IMR-90 (cell line): ENCODE measurements at regions not wholly inside any gene's neighbourhood (a gene's known extent, or its start where the extent isn't known, plus 50 kb on each side); places are given as distances from the start of the nearest gene placed in this dataset.

Source experiments
- ATAC-seq: fragments of 200-7000 bp; cut with Tn5 transposase; 2 replicates; pipeline ENCODE4 v1.9.1; 2020; ENCODE audit warnings: low read depth, mild to moderate bottlenecking, moderate library complexity
- BruUV-seq: library from RNA; stranded (reverse); fragments of 400-500 nt; replicated peaks from 2 replicates; lab custom pipeline; 2021; lab: Mats Ljungman, UMichigan
- CTCF ChIA-PET: fragments of 300-600 bp; formaldehyde crosslinking; extraction: SDS; loops from one replicate; lab custom pipeline; 2021; ENCODE audit warnings: antibody characterized with exemption; lab: Yijun Ruan, JAX
- POLR2A ChIA-PET: fragments of 300-600 bp; sonication (Branson Sonifier 250); formaldehyde crosslinking; loops from one replicate; lab custom pipeline; 2022; ENCODE audit warnings: antibody characterized with exemption; ENCODE audit not compliant: unreplicated experiment; lab: Charles Lee
- DNase-seq: peaks from one replicate; pipeline ENCODE4 v3.0.0; 2013
- H2AFZ ChIP-seq: replicated peaks from 2 replicates; pipeline ENCODE3; 2013; ENCODE audit warnings: low read length, mild to moderate bottlenecking; ENCODE audit not compliant: poor library complexity
- H2AK5ac ChIP-seq: 2 replicates; pipeline ENCODE4 v1.6.1; 2013; ENCODE audit warnings: low read depth, low read length, inconsistent platforms
- H2AK9ac ChIP-seq: replicated peaks from 2 replicates; pipeline ENCODE3; 2013; ENCODE audit warnings: mild to moderate bottlenecking, low read depth, low read length, moderate library complexity; ENCODE audit not compliant: poor library complexity
- H2BK120ac ChIP-seq: 2 replicates; pipeline ENCODE4 v1.6.1; 2013; ENCODE audit warnings: low read depth, low read length, inconsistent platforms
- H2BK15ac ChIP-seq: 3 replicates; pipeline ENCODE4 v1.6.1; 2013; ENCODE audit warnings: low read depth, low read length, inconsistent platforms
- H2BK20ac ChIP-seq: 2 replicates; pipeline ENCODE4 v1.6.1; 2013; ENCODE audit warnings: low read depth, mild to moderate bottlenecking, inconsistent platforms, low read length, moderate library complexity
- H2BK5ac ChIP-seq: 2 replicates; pipeline ENCODE4 v1.6.1; 2013; ENCODE audit warnings: mild to moderate bottlenecking, low read depth, low read length, inconsistent platforms; ENCODE audit not compliant: poor library complexity, severe bottlenecking
- H3K14ac ChIP-seq: replicated peaks from 2 replicates; pipeline ENCODE4 v1.6.1; 2013; ENCODE audit warnings: low read depth, low read length, inconsistent platforms
- H3K18ac ChIP-seq: 2 replicates; pipeline ENCODE4 v1.6.1; 2013; ENCODE audit warnings: low read depth, low read length, control low read depth
- H3K23ac ChIP-seq: 2 replicates; pipeline ENCODE4 v1.6.1; 2013; ENCODE audit warnings: low read depth, low read length, inconsistent platforms
- H3K27ac ChIP-seq: 2 replicates; pipeline ENCODE4 v1.5.1; 2013; ENCODE audit warnings: mild to moderate bottlenecking, control low read depth, low read length; ENCODE audit not compliant: insufficient read depth
- H3K27me3 ChIP-seq: 2 replicates; pipeline ENCODE4 v1.6.1; 2013; ENCODE audit warnings: low read length; ENCODE audit not compliant: control insufficient read depth, insufficient read depth
- H3K36me3 ChIP-seq: 2 replicates; pipeline ENCODE4 v1.6.1; 2013; ENCODE audit warnings: low read length, mixed read lengths; ENCODE audit not compliant: control insufficient read depth, insufficient read depth
- H3K4ac ChIP-seq: 2 replicates; pipeline ENCODE4 v1.6.1; 2013; ENCODE audit warnings: low read depth, low read length, inconsistent platforms
- H3K4me1 ChIP-seq: 2 replicates; pipeline ENCODE4 v1.6.1; 2013; ENCODE audit warnings: low read length, mixed read lengths; ENCODE audit not compliant: control insufficient read depth, insufficient read depth
- H3K4me2 ChIP-seq: 2 replicates; pipeline ENCODE4 v1.6.1; 2013; ENCODE audit warnings: low read depth, mild to moderate bottlenecking, control low read depth, low read length, moderate library complexity
- H3K4me3 ChIP-seq: 2 replicates; pipeline ENCODE4 v1.5.1; 2013; ENCODE audit warnings: low read depth, mild to moderate bottlenecking, control low read depth, low read length, moderate library complexity; ENCODE audit not compliant: insufficient read depth
- H3K56ac ChIP-seq: 2 replicates; pipeline ENCODE4 v1.6.1; 2013; ENCODE audit warnings: low read length, inconsistent platforms; ENCODE audit not compliant: insufficient read depth; ENCODE audit errors: extremely low read depth
- H3K79me1 ChIP-seq, 2 experiments: 2 replicates each; pipeline ENCODE4 v1.6.1; 2013; ENCODE audit warnings: low read length in 2 of 2, inconsistent platforms in 1 of 2, low read depth in 1 of 2
- H3K9ac ChIP-seq: 2 replicates; pipeline ENCODE4 v1.6.1; 2013; ENCODE audit warnings: low read depth, low read length, control low read depth
- H3K9me1 ChIP-seq: 2 replicates; pipeline ENCODE4 v1.6.1; 2013; ENCODE audit warnings: low read length, inconsistent platforms; ENCODE audit not compliant: insufficient read depth
- H3K9me3 ChIP-seq: 2 replicates; pipeline ENCODE4 v1.6.1; 2013; ENCODE audit warnings: low read length; ENCODE audit not compliant: control insufficient read depth, insufficient read depth
- H4K20me1 ChIP-seq: 2 replicates; pipeline ENCODE4 v1.6.1; 2013; ENCODE audit warnings: low read length, inconsistent platforms; ENCODE audit not compliant: insufficient read depth
- H4K5ac ChIP-seq: 2 replicates; pipeline ENCODE4 v1.6.1; 2013; ENCODE audit warnings: mild to moderate bottlenecking, low read depth, low read length, control low read depth
- H4K8ac ChIP-seq, 2 experiments: 2 replicates each; pipeline ENCODE4 v1.6.1; 2013; ENCODE audit warnings: low read depth in 2 of 2, low read length in 2 of 2, control low read depth in 1 of 2, inconsistent platforms in 1 of 2
- H4K91ac ChIP-seq: 2 replicates; pipeline ENCODE4 v1.6.1; 2013; ENCODE audit warnings: low read depth, low read length, inconsistent platforms; ENCODE audit not compliant: insufficient read depth
- BHLHE40 ChIP-seq: fragments of 150-350 bp; IDR thresholded peaks from 2 replicates; pipeline ENCODE4 v1.6.1; 2016; ENCODE audit warnings: mild to moderate bottlenecking, low read depth, low read length
- CEBPB ChIP-seq: IDR thresholded peaks from 2 replicates; pipeline ENCODE4 v1.6.1; 2012; ENCODE audit warnings: low read depth, low read length, improper control_type of control experiment
- CHD1 ChIP-seq: IDR thresholded peaks from 2 replicates; pipeline ENCODE4 v1.6.1; 2012; ENCODE audit warnings: low read depth, low read length, improper control_type of control experiment
- CTCF ChIP-seq: conservative IDR thresholded peaks from 2 replicates; pipeline ENCODE4 v1.5.1; 2012; ENCODE audit warnings: mild to moderate bottlenecking, low read depth, low read length, improper control_type of control experiment
- ELK1 ChIP-seq: fragments of 150-350 bp; IDR thresholded peaks from 2 replicates; pipeline ENCODE4 v1.6.1; 2016; ENCODE audit warnings: low read depth, mild to moderate bottlenecking, low read length, moderate library complexity, borderline replicate concordance
- FOS ChIP-seq: fragments of 150-350 bp; IDR thresholded peaks from 2 replicates; pipeline ENCODE4 v1.6.1; 2016; ENCODE audit warnings: low read depth, low read length
- MAFK ChIP-seq: IDR thresholded peaks from 2 replicates; pipeline ENCODE4 v1.6.1; 2012; ENCODE audit warnings: low read depth, low read length, improper control_type of control experiment
- MAZ ChIP-seq: IDR thresholded peaks from 2 replicates; pipeline ENCODE4 v1.6.1; 2012; ENCODE audit warnings: low read depth, mild to moderate bottlenecking, low read length, improper control_type of control experiment, moderate library complexity, borderline replicate concordance
- MXI1 ChIP-seq: IDR thresholded peaks from 2 replicates; pipeline ENCODE4 v1.6.1; 2012; ENCODE audit warnings: low read depth, mild to moderate bottlenecking, low read length, moderate library complexity, borderline replicate concordance
- NFE2L2 ChIP-seq: fragments of 150-350 bp; IDR thresholded peaks from 2 replicates; pipeline ENCODE4 v1.6.1; 2016; ENCODE audit warnings: low read depth, mild to moderate bottlenecking, low read length
- RAD21 ChIP-seq: IDR thresholded peaks from 2 replicates; pipeline ENCODE4 v1.6.1; 2012; ENCODE audit warnings: low read length, improper control_type of control experiment
- RCOR1 ChIP-seq: IDR thresholded peaks from 2 replicates; pipeline ENCODE4 v1.6.1; 2012; ENCODE audit warnings: mild to moderate bottlenecking, low read length, improper control_type of control experiment; ENCODE audit not compliant: insufficient replicate concordance
- RFX5 ChIP-seq: IDR thresholded peaks from 2 replicates; pipeline ENCODE4 v1.8.0; 2012; ENCODE audit warnings: low read depth, mild to moderate bottlenecking, low read length, moderate library complexity
- WGBS, 2 experiments: methylation state at CpG; one replicate each; pipeline versions ENCODE4 v1.1.5 to v1.1.7; 2013; ENCODE audit warnings: missing lambda C conversion rate in 2 of 2; ENCODE audit not compliant: insufficient read length in 1 of 2; ENCODE audit errors: extremely low coverage in 2 of 2; 5-methylcytosine and 5-hydroxymethylcytosine counted together
- dilution Hi-C: fragments of 300-500 bp; cut with HindIII; formaldehyde crosslinking; loops from one replicate; pipeline ENCODE4 v1.14.3; 2018; ENCODE audit warnings: low sequenced_read_pairs; ENCODE audit not compliant: unreplicated experiment
- in situ Hi-C: fragments of 300-500 bp; cut with MboI; formaldehyde crosslinking; loops from 3 replicates; pipeline ENCODE4 v1.14.3; 2019; ENCODE audit warnings: low sequenced_read_pairs, inconsistent platforms, mixed read lengths
- intact Hi-C: fragments of 100-400 bp; cut with micrococcal nuclease; formaldehyde crosslinking; loops from 2 replicates; pipeline ENCODE4 v1.10.0; 2022
- TF ChIP-seq, protein P1 (sequence below): fragments of 150-350 bp; IDR thresholded peaks from 2 replicates; pipeline ENCODE4 v1.6.1; 2017; ENCODE audit warnings: mild to moderate bottlenecking, antibody characterized with exemption, low read length, low read depth

- H3K14ac ChIP-seq, result no peak overlapping the region
- H2BK120ac ChIP-seq, result no peak overlapping the region
- POLR2A ChIA-PET, result no interaction called here
- no peaks in the 10 kb centered on the region for H3K4me1 ChIP-seq
- no peak overlapping the region for H2AK5ac ChIP-seq
- no peak overlapping the region for H3K4me2 ChIP-seq
- H2AK9ac ChIP-seq, result no peak overlapping the region
- H3K23ac ChIP-seq, result no peak overlapping the region
- DNase-seq (no peak), ATAC-seq (no peak)
- H2BK20ac ChIP-seq, result no peak overlapping the region
- no peak overlapping the region for H3K4ac ChIP-seq
- H3K9me1 ChIP-seq, result no peaks in the 10 kb centered on the region
- no CpG with 5 or more reads among the region's 3 CpGs for WGBS, 2 experiments
- H2AFZ ChIP-seq, result no peak overlapping the region
- no peak overlapping the region for H3K18ac ChIP-seq
- no peaks in the 10 kb centered on the region for H3K79me1 ChIP-seq
- H3K27ac ChIP-seq, result no peak overlapping the region
- no peaks in the 10 kb centered on the region for H3K36me3 ChIP-seq
- intact Hi-C loops (no loop called here), dilution Hi-C loops (no loop called here), in situ Hi-C loops (no loop called here)
- H4K91ac ChIP-seq, result no peak overlapping the region
- H3K9ac ChIP-seq, result no peak overlapping the region
- no peak overlapping the region for H2BK5ac ChIP-seq
- no TSS peak for BruUV-seq
- no peak for TF ChIP-seq CHD1
- no peak for TF ChIP-seq RFX5
- no peak for TF ChIP-seq CTCF
- no peak for TF ChIP-seq CEBPB
- TF ChIP-seq MAFK, result no peak
- TF ChIP-seq RCOR1, result no peak
- no peak for TF ChIP-seq MAZ
- TF ChIP-seq, protein P1, sequence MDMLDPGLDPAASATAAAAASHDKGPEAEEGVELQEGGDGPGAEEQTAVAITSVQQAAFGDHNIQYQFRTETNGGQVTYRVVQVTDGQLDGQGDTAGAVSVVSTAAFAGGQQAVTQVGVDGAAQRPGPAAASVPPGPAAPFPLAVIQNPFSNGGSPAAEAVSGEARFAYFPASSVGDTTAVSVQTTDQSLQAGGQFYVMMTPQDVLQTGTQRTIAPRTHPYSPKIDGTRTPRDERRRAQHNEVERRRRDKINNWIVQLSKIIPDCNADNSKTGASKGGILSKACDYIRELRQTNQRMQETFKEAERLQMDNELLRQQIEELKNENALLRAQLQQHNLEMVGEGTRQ, result no peak
- TF ChIP-seq ELK1, result no peak
- TF ChIP-seq MXI1, result no peak
- no peak for TF ChIP-seq FOS
- TF ChIP-seq BHLHE40, result no peak
- no peak for TF ChIP-seq NFE2L2
- TF ChIP-seq RAD21, result no peak
- H3K56ac ChIP-seq, result no peak overlapping the region
- no peak overlapping the region for H4K5ac ChIP-seq
- H3K9me3 ChIP-seq, result no peaks in the 10 kb centered on the region
- H4K8ac ChIP-seq, result no peak overlapping the region
- no peak overlapping the region for H3K4me3 ChIP-seq
- CTCF ChIA-PET, result no interaction called here
- 0 out of 2 replicates have a peak, but pooled peaks cover 2% of the 10 kb centered on the region for H3K27me3 ChIP-seq
- H4K20me1 ChIP-seq, result no peaks in the 10 kb centered on the region
- H2BK15ac ChIP-seq, result no peak overlapping the region
These were observed 96.0 kb upstream of the LOC128125822 start for GRCh38 chr6:63476302-63476701.
